Limb (tissue), 2 donors: ENCODE measurements at regions not wholly inside any gene's neighbourhood (a gene's known extent, or its start where the extent isn't known, plus 50 kb on each side); places are given as distances from the start of the nearest gene placed in this dataset.
"Not testable (repeated sequence)": the region's sequence is repeated elsewhere in the genome, so short reads cannot be mapped to it uniquely, and the experiment has no call there.

ENCODE experiments used
- DNase-seq, 2 donors: peaks; one replicate each; pipeline ENCODE4 v3.0.0-alpha.2; 2016; ENCODE audit errors: extremely low spot score in 2 of 2

GRCh38 chr3:5357089-5357488 is 169.6 kb downstream of the EDEM1 start:
- DNase-seq, result no peak

GRCh38 chr3:5358911-5359310 is 171.4 kb downstream of the EDEM1 start:
- no peak for DNase-seq

- no peak for DNase-seq
Observed at GRCh38 chr3:5360453-5360852, 172.9 kb downstream of the EDEM1 start.

GRCh38 chr3:5366746-5367145 is 179.2 kb downstream of the EDEM1 start:
- DNase-seq, result no peak

GRCh38 chr3:5371555-5371954 is 184.0 kb downstream of the EDEM1 start:
- not testable (repeated sequence) for DNase-seq

GRCh38 chr3:5376761-5377160 is 189.3 kb downstream of the EDEM1 start:
- DNase-seq, result no peak

- not testable (repeated sequence) for DNase-seq
Observed at GRCh38 chr3:5379266-5379665, 191.8 kb downstream of the EDEM1 start.

GRCh38 chr3:5383486-5384263 is 196.2 kb downstream of the EDEM1 start:
- not testable (repeated sequence) for DNase-seq

GRCh38 chr3:5384557-5385236 is 197.2 kb downstream of the EDEM1 start:
- no peak for DNase-seq

- no peak for DNase-seq
Observed at GRCh38 chr3:5388091-5388490, 200.6 kb downstream of the EDEM1 start.

GRCh38 chr3:5389057-5389456 is 201.6 kb downstream of the EDEM1 start:
- DNase-seq, result no peak

- DNase-seq, result no peak
Observed at GRCh38 chr3:5390221-5390620, 202.7 kb downstream of the EDEM1 start.

GRCh38 chr3:5390936-5391625 is 203.6 kb downstream of the EDEM1 start:
- DNase-seq, result no peak

- no peak for DNase-seq
Observed at GRCh38 chr3:5401002-5401401, 213.5 kb downstream of the EDEM1 start.

- no peak for DNase-seq
Observed at GRCh38 chr3:5404718-5405117, 217.2 kb downstream of the EDEM1 start.

- DNase-seq, result no peak
Observed at GRCh38 chr3:5411786-5412185, 224.3 kb downstream of the EDEM1 start.

- DNase-seq, result no peak
Observed at GRCh38 chr3:5423076-5423475, 235.6 kb downstream of the EDEM1 start.

- no peak for DNase-seq
Observed at GRCh38 chr3:5423523-5423922, 236.0 kb downstream of the EDEM1 start.

GRCh38 chr3:5425371-5425770 is 237.9 kb downstream of the EDEM1 start:
- no peak for DNase-seq

GRCh38 chr3:5426094-5426883 is 238.8 kb downstream of the EDEM1 start:
- DNase-seq, result peak; percentile 79 to 91

GRCh38 chr3:5427021-5427420 is 239.5 kb downstream of the EDEM1 start:
- no peak for DNase-seq

- no peak for DNase-seq
Observed at GRCh38 chr3:5427938-5428337, 240.4 kb downstream of the EDEM1 start.
